HCEC 1CT (cell line): ENCODE measurements at regions not wholly inside any gene's neighbourhood (a gene's known extent, or its start where the extent isn't known, plus 50 kb on each side); places are given as distances from the start of the nearest gene placed in this dataset.

Experiments
- DNase-seq: peaks from one replicate; pipeline ENCODE4 v3.0.0-alpha.2; 2017

- DNase-seq: no peak
Observed at GRCh38 chr5:125263356-125263755, 516.9 kb upstream of the ZNF608 start.

GRCh38 chr5:125266106-125266505 is 519.7 kb upstream of the ZNF608 start:
- no peak for DNase-seq

GRCh38 chr5:125267636-125268248 is 521.3 kb upstream of the ZNF608 start:
- DNase-seq: no peak

- no peak for DNase-seq
Observed at GRCh38 chr5:125269926-125270325, 523.5 kb upstream of the ZNF608 start.

DNA sequence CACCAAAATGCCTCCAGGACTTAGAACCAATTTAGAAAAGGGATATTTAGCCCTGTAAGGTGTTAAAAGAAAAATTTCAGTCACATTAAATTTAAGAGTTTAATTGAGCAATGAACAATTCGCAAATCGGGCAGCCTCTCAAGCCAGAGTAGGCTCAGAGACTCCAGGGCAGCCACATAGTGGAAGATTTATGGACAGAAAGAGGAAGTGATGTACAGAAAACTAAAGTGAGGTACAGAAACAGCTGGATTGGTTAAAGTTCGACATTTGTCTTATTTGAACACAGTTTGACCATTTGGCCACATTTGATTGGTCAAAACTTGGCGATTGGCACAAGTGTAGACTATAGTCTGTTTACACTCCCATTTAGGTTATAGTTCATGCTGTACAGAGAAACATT is 525.9 kb upstream of the ZNF608 start:
- no peak for DNase-seq

DNA sequence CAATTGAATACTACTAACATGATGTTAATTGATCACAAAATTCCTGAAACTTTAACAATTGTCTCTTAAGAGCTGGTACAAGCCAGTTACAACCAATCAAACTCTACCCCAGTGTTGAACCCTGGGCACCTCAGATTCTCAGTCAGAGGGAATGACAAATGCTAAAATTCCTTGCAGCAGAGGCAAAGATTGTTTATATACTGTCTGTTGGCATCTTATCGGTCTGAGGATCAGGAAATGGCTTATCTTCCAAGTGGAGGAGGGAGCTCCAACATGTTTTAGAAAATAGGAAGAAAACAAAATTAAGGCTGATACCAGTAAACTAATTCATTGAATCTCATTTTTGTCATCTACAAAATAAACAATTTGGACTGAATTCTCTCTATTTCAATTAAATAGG is 527.8 kb upstream of the ZNF608 start:
- DNase-seq: no peak

- DNase-seq: no peak
Observed at GRCh38 chr5:125274938-125275724, 528.7 kb upstream of the ZNF608 start.

- DNase-seq: no peak
Observed at GRCh38 chr5:125275725-125276090, 529.3 kb upstream of the ZNF608 start.

DNA sequence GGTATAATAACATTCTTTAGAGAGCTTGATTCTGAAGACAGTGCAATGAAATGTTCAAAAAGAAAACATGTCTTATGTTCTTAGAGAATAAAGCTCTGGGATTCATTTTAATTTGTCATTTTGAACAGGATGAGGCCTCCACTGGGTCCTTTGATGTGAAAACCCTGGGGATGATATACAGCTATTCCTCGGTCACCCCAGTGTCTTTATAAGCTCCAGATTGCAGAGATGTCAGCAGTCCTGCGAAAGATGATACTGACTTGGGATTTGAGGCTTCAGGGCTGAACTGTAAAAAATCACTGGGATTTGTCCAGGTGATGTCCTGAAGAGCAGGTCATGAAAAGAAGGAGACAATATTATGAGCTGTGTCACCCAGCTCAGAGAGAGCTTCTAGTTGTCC is 529.7 kb upstream of the ZNF608 start:
- no peak for DNase-seq

DNA sequence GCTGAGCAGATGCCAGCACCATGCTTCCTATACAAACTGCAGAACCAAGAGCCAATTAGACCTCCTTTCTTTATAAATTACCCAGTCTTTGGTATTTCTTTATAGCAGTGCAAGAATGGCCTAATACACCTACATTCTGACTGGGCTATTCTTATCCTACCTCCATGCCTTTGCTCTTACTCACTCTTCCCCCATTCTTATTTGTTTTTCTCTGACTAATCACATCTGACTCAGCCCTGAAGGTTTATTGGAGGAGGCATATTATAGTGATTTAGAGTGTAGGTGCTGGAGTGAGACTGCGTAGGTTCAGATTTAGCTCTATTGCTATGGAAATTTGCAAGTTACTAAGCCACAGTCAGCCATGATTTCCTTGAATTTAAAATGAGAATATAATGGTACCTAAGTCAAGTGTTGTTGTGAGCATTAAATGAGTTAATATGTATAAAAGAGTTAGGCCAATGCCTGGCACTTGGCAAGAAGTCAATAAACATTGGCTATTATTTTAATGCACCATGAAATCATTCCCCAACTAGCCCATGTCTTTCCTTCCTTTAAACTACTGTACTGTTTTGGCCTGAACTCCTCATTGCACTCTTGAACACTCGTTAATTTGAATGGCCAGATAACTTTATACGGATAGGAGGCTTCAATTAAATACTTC is 531.2 kb upstream of the ZNF608 start:
- peak; percentile 91 for DNase-seq

- no peak for DNase-seq
Observed at GRCh38 chr5:125278711-125279110, 532.3 kb upstream of the ZNF608 start.

DNA sequence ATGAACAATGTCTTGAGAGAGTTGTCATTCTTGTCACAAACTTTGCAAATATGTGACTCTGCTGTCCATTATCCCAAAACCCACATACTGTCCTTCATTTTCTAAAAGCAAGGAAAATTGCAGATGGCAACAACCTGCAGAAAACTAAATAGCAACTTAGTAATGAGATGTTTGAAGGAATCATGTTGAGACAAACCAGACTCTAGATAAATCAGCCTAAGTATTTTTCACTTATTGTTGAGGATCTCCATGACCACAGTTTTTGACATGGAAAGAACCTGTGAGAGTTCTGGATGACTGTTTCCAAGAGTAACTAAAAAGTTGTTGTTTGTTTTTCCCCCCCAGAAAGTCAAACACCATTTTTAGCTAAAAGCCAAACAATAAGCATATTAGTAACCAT is 535.2 kb upstream of the ZNF608 start:
- no peak for DNase-seq

- DNase-seq: no peak
Observed at GRCh38 chr5:125283372-125283771, 536.9 kb upstream of the ZNF608 start.

- DNase-seq: no peak
Observed at GRCh38 chr5:125286271-125286670, 539.8 kb upstream of the ZNF608 start.

DNA sequence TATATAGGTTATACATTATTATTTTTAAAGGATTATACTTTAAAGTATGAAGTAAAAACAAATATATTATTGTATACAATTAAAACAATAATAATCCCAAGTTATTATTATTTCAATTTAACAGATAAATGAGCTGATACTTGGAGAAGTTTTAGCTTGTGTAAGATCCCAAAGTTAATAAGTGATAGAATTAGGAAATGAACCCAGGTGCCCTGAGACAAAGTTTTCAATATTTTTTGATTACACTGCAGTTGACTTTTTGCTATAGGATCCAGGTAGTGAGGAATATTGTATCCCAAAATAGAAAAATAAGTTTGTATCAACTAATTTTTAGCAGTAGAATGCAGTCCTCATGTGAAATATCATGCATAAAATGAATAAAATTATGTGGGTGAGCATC is 543.2 kb upstream of the ZNF608 start:
- DNase-seq: no peak

DNA sequence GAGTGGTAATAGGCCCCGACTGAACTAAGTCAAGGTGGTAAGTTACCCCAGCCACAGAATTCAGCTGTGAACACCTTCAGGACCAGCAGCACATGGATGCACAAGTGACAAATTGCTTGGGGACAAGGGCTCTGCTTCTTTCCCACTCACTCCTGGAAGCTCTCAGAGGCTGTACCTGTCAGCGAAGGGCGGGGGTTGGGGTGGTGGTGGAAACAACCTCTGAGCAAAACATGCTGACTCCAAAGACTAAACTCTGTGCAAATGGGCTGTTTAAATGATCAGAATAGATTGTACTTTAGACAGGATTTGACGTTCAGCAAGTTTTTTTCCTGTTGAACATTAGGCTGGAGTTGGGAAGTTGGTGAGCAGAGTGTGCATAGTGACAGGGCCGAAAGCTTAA is 544.5 kb upstream of the ZNF608 start:
- DNase-seq: no peak

DNA sequence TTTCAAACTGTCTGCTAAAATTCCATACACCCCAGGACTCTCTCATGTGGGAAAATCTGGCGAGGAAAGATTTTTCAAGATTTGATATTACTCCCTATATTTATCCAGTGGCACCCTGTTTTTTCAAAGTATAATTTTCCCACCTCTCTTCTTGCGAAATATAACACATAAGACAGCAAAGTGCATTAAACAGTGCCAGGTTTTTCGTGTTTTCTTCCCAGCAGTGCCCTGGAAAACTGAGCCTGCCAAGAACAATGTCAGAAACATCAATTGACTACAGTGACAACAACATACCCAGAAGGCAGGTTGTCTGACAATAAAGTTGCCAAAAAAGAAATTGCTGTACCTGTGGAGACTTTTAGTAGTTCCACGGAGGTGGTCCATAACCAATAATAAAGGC is 545.0 kb upstream of the ZNF608 start:
- no peak for DNase-seq

DNA sequence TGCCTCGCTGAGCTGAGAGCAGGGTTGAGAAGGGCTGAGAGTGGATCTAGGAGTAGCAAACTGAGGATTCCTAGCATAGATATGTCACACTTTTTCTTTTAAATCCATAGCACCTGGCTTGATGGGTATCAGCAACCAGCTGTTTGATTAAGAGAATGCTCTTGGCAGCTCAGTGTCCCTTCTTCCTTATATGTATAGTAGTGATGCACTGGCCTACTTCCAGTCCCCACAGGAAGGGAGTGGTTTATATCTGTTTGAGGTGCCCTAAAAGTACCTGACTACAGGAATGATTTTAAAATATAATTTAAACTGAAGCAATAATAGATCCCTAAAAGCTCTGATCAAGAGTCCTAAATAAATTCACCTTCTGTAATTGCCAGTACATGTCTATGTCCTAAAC is 546.8 kb upstream of the ZNF608 start:
- DNase-seq: no peak

GRCh38 chr5:125293726-125294125 is 547.3 kb upstream of the ZNF608 start:
- no peak for DNase-seq

GRCh38 chr5:125294844-125295243 is 548.4 kb upstream of the ZNF608 start:
- no peak for DNase-seq

GRCh38 chr5:125295405-125295872 is 549.0 kb upstream of the ZNF608 start:
- peak; percentile 15 for DNase-seq

DNA sequence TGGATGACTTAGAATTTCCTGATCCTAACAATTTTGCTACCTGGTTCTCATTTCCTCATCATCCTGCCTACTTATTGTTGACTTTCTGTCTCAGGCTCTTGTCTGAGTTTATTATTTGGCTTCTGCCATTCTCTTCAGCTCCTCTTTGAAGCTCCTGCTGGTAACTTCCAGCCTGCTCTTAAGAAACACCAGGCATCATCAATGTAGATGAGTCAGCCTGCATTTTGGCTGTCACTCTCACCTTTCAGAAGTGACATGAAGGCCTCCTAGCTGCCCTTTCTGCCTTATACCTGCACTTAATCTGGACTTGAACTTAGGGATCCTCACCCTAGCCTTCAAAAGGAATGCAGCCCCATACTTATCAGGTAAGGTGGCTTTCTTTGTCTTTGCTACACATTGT is 551.8 kb upstream of the ZNF608 start:
- DNase-seq: no peak

DNA sequence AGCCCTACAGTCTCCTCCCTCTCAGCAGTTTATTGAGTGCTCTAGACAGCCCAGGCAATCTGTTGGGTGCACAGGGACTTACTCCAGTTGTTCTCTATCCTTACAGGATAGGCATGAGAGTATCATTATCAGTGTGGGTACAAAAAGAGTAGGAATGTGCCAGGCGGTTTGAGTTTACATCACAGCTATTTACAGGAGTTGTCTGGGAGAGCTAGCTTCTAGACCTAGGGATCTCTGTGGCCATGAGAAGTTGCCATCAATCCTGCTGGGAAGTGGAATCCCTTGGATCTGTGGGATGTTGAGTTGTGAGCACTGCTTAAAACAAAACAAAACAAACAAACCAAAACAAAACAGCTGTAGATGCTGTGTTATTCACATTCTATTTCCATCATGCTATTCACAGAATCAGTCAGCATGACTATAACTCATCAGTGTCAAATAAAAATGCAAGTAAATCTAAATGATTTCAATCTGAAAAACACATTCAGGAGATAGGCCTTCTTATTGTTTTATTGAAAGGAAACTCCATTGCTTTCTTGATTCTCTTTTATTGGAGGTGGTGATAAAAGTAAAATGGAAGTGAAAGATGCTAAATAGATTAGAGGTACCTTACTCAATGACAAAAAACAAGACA is 552.4 kb upstream of the ZNF608 start:
- no peak for DNase-seq

GRCh38 chr5:125301711-125302110 is 555.3 kb upstream of the ZNF608 start:
- no peak for DNase-seq
